ENCODE measurements at regions not wholly inside any gene's neighbourhood (a gene's known extent, or its start where the extent isn't known, plus 50 kb on each side); places are given as distances from the start of the nearest gene placed in this dataset.

DNA sequence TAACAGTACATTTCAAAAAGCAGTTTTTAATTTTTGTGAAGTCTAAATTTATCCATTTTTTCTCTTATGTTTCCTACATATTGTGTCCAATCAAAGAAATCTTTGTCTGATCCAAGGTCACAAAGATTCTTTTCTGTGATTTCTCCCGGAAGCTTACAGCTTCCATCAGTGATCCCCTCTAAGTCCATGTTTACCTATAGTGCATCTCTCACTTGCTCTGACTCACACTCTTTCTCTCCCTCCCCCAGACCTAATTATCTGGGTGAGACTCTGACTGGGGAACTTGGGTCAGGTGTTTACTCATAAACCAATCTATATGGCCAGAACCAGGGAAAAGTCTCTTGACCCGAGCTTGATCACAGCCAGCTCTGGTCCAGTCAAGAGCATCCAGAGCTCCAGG lies 224.4 kb downstream of the SPTSSA start:
- Histone ChIP-seq H3K27me3 (ENCODE audit: control insufficient read depth in 2 of 2, insufficient read depth in 2 of 2, low read length in 2 of 2) (no peaks in the 10 kb centered on the region), H3K9me3 (replicated peaks; ENCODE audit: control insufficient read depth, insufficient read depth, low read length) (no peaks in the 10 kb centered on the region), H3K4me2 (ENCODE audit: insufficient read depth, low read length) (no peak overlapping the region), H3K9me1 (replicated peaks; ENCODE audit: control insufficient read depth, extremely low read depth, insufficient read depth, low read length) (no peaks in the 10 kb centered on the region), H2AFZ (ENCODE audit: low read depth, low read length) (no peak overlapping the region), H3K36me3 (ENCODE audit: control insufficient read depth in 2 of 2, extremely low read depth in 1 of 2, insufficient read depth in 2 of 2, low read length in 2 of 2) (no peaks in the 10 kb centered on the region), H3K27ac (ENCODE audit: insufficient read depth, low read depth, low read length) (no peak overlapping the region), H3K4me1 (ENCODE audit: control insufficient read depth, extremely low read depth, insufficient read depth, low read length) (no peaks in the 10 kb centered on the region), H3K9ac (replicated peaks; ENCODE audit: extremely low read depth, insufficient read depth, low read length) (no peak overlapping the region), H3K79me2 (ENCODE audit: control insufficient read depth, insufficient read depth, low read length) (no peaks in the 10 kb centered on the region), H3K4me3 (replicated peaks in 1 of 3; ENCODE audit: insufficient read depth in 1 of 3, low read depth in 1 of 3, low read length in 3 of 3) (no peak overlapping the region), H4K20me1 (replicated peaks; ENCODE audit: control insufficient read depth, extremely low read depth, insufficient read depth, low read length) (no peaks in the 10 kb centered on the region)
- ChIA-PET POLR2A (no interaction called here), CTCF (interaction anchor here (2.4 kb wide), 1 partner anchor 9 kb away, joined by 6 read pairs; no protein-coding TSS in a partner anchor)
- DNase-seq (ENCODE audit: low read depth, low spot score) (no peak), FAIRE-seq (no peak)
- no TSS peak for BruUV-seq (replicated peaks)
- intact Hi-C loops (cut with micrococcal nuclease) (no loop called here), dilution Hi-C loops (cut with MboI; ENCODE audit: extremely low pct_ligation_motif_present, low sequenced_read_pairs) (no loop called here)
- TF ChIP-seq FOS (IDR thresholded peaks at IDR 0.05; ENCODE audit: borderline replicate concordance, insufficient read depth, low read length), result no peak
- TF ChIP-seq JUN (IDR thresholded peaks at IDR 0.05; ENCODE audit: borderline replicate concordance, insufficient read depth, insufficient read length, low read depth), result no peak
- no peak for TF ChIP-seq EZH2 (IDR thresholded peaks at IDR 0.05; ENCODE audit: borderline replicate concordance, low read depth, low read length, severe bottlenecking)
- no peak for TF ChIP-seq POLR2A (IDR thresholded peaks at IDR 0.05; ENCODE audit: low read depth, low read length)
- no peak for TF ChIP-seq GATA2 (IDR thresholded peaks at IDR 0.05; ENCODE audit: insufficient read depth, insufficient read length, low read depth, low read length)
- TF ChIP-seq CTCF (IDR thresholded peaks at IDR 0.05; ENCODE audit: extremely low read depth in 1 of 2, insufficient read depth in 1 of 2, low read depth in 1 of 2, low read length in 2 of 2), result no peak

- H4K20me1 ChIP-seq (replicated peaks; ENCODE audit: control insufficient read depth, extremely low read depth, insufficient read depth, low read length), result no peaks in the 10 kb centered on the region
- H3K36me3 ChIP-seq (ENCODE audit: control insufficient read depth in 2 of 2, extremely low read depth in 1 of 2, insufficient read depth in 2 of 2, low read length in 2 of 2), result no peaks in the 10 kb centered on the region
- CTCF ChIA-PET, result interaction anchor here (1.3 to 2.4 kb wide), 2 partner anchors 9 to 1662 kb away, joined by 3 to 6 read pairs; no protein-coding TSS in a partner anchor
- no peak overlapping the region for H3K27ac ChIP-seq (ENCODE audit: insufficient read depth, low read depth, low read length)
- dilution Hi-C loops (cut with MboI; ENCODE audit: extremely low pct_ligation_motif_present, low sequenced_read_pairs), result no loop called here
- BruUV-seq (replicated peaks), result no TSS peak
- no peaks in the 10 kb centered on the region for H3K9me1 ChIP-seq (replicated peaks; ENCODE audit: control insufficient read depth, extremely low read depth, insufficient read depth, low read length)
- POLR2A ChIA-PET, result no interaction called here
- H3K79me2 ChIP-seq (ENCODE audit: control insufficient read depth, insufficient read depth, low read length), result no peaks in the 10 kb centered on the region
- TF ChIP-seq POLR2AphosphoS5 (IDR thresholded peaks at IDR 0.05; ENCODE audit: insufficient read depth, low read depth, low read length) (no peak), JUN (IDR thresholded peaks at IDR 0.05; ENCODE audit: borderline replicate concordance, insufficient read depth, insufficient read length, low read depth) (no peak)
- TF ChIP-seq, protein P1, sequence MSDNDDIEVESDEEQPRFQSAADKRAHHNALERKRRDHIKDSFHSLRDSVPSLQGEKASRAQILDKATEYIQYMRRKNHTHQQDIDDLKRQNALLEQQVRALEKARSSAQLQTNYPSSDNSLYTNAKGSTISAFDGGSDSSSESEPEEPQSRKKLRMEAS (IDR thresholded peaks at IDR 0.05; ENCODE audit: insufficient read depth, insufficient read length), result no peak
- no peak overlapping the region for H2AFZ ChIP-seq (ENCODE audit: low read depth, low read length)
- DNase-seq (ENCODE audit: low read depth, low spot score) (no peak), FAIRE-seq (no peak)
- H3K9ac ChIP-seq (replicated peaks; ENCODE audit: extremely low read depth, insufficient read depth, low read length), result no peak overlapping the region
- H3K4me2 ChIP-seq (ENCODE audit: insufficient read depth, low read length), result no peak overlapping the region
- no peaks in the 10 kb centered on the region for H3K27me3 ChIP-seq (ENCODE audit: control insufficient read depth in 2 of 2, insufficient read depth in 2 of 2, low read length in 2 of 2)
- H3K4me3 ChIP-seq (replicated peaks in 1 of 3; ENCODE audit: insufficient read depth in 1 of 3, low read depth in 1 of 3, low read length in 3 of 3), result no peak overlapping the region
- no peaks in the 10 kb centered on the region for H3K9me3 ChIP-seq (replicated peaks; ENCODE audit: control insufficient read depth, insufficient read depth, low read length)
- no peaks in the 10 kb centered on the region for H3K4me1 ChIP-seq (ENCODE audit: control insufficient read depth, extremely low read depth, insufficient read depth, low read length)
- intact Hi-C loops (cut with micrococcal nuclease), result no loop called here
Measured at GRCh38 chr14:34237081-34237480, 225.0 kb downstream of the SPTSSA start.

Data from endothelial cell of umbilical vein (primary cell).